IMR-90 (cell line): ENCODE measurements at regions not wholly inside any gene's neighbourhood (a gene's known extent, or its start where the extent isn't known, plus 50 kb on each side); places are given as distances from the start of the nearest gene placed in this dataset.

Experiments used
- ATAC-seq: fragments of 200-7000 bp; cut with Tn5 transposase; 2 replicates; pipeline ENCODE4 v1.9.1; 2020; ENCODE audit warnings: low read depth, mild to moderate bottlenecking, moderate library complexity
- BruUV-seq: library from RNA; stranded (reverse); fragments of 400-500 nt; replicated peaks from 2 replicates; lab custom pipeline; 2021; lab: Mats Ljungman, UMichigan
- CTCF ChIA-PET: fragments of 300-600 bp; formaldehyde crosslinking; extraction: SDS; loops from one replicate; lab custom pipeline; 2021; ENCODE audit warnings: antibody characterized with exemption; lab: Yijun Ruan, JAX
- POLR2A ChIA-PET: fragments of 300-600 bp; sonication (Branson Sonifier 250); formaldehyde crosslinking; loops from one replicate; lab custom pipeline; 2022; ENCODE audit warnings: antibody characterized with exemption; ENCODE audit not compliant: unreplicated experiment; lab: Charles Lee
- DNase-seq: peaks from one replicate; pipeline ENCODE4 v3.0.0; 2013
- H2AFZ ChIP-seq: replicated peaks from 2 replicates; pipeline ENCODE3; 2013; ENCODE audit warnings: low read length, mild to moderate bottlenecking; ENCODE audit not compliant: poor library complexity
- H2AK5ac ChIP-seq: 2 replicates; pipeline ENCODE4 v1.6.1; 2013; ENCODE audit warnings: low read depth, low read length, inconsistent platforms
- H2AK9ac ChIP-seq: replicated peaks from 2 replicates; pipeline ENCODE3; 2013; ENCODE audit warnings: mild to moderate bottlenecking, low read depth, low read length, moderate library complexity; ENCODE audit not compliant: poor library complexity
- H2BK120ac ChIP-seq: 2 replicates; pipeline ENCODE4 v1.6.1; 2013; ENCODE audit warnings: low read depth, low read length, inconsistent platforms
- H2BK15ac ChIP-seq: 3 replicates; pipeline ENCODE4 v1.6.1; 2013; ENCODE audit warnings: low read depth, low read length, inconsistent platforms
- H2BK20ac ChIP-seq: 2 replicates; pipeline ENCODE4 v1.6.1; 2013; ENCODE audit warnings: low read depth, mild to moderate bottlenecking, inconsistent platforms, low read length, moderate library complexity
- H2BK5ac ChIP-seq: 2 replicates; pipeline ENCODE4 v1.6.1; 2013; ENCODE audit warnings: mild to moderate bottlenecking, low read depth, low read length, inconsistent platforms; ENCODE audit not compliant: poor library complexity, severe bottlenecking
- H3K14ac ChIP-seq: replicated peaks from 2 replicates; pipeline ENCODE4 v1.6.1; 2013; ENCODE audit warnings: low read depth, low read length, inconsistent platforms
- H3K18ac ChIP-seq: 2 replicates; pipeline ENCODE4 v1.6.1; 2013; ENCODE audit warnings: low read depth, low read length, control low read depth
- H3K23ac ChIP-seq: 2 replicates; pipeline ENCODE4 v1.6.1; 2013; ENCODE audit warnings: low read depth, low read length, inconsistent platforms
- H3K27ac ChIP-seq: 2 replicates; pipeline ENCODE4 v1.5.1; 2013; ENCODE audit warnings: mild to moderate bottlenecking, control low read depth, low read length; ENCODE audit not compliant: insufficient read depth
- H3K27me3 ChIP-seq: 2 replicates; pipeline ENCODE4 v1.6.1; 2013; ENCODE audit warnings: low read length; ENCODE audit not compliant: control insufficient read depth, insufficient read depth
- H3K36me3 ChIP-seq: 2 replicates; pipeline ENCODE4 v1.6.1; 2013; ENCODE audit warnings: low read length, mixed read lengths; ENCODE audit not compliant: control insufficient read depth, insufficient read depth
- H3K4ac ChIP-seq: 2 replicates; pipeline ENCODE4 v1.6.1; 2013; ENCODE audit warnings: low read depth, low read length, inconsistent platforms
- H3K4me1 ChIP-seq: 2 replicates; pipeline ENCODE4 v1.6.1; 2013; ENCODE audit warnings: low read length, mixed read lengths; ENCODE audit not compliant: control insufficient read depth, insufficient read depth
- H3K4me2 ChIP-seq: 2 replicates; pipeline ENCODE4 v1.6.1; 2013; ENCODE audit warnings: low read depth, mild to moderate bottlenecking, control low read depth, low read length, moderate library complexity
- H3K4me3 ChIP-seq: 2 replicates; pipeline ENCODE4 v1.5.1; 2013; ENCODE audit warnings: low read depth, mild to moderate bottlenecking, control low read depth, low read length, moderate library complexity; ENCODE audit not compliant: insufficient read depth
- H3K56ac ChIP-seq: 2 replicates; pipeline ENCODE4 v1.6.1; 2013; ENCODE audit warnings: low read length, inconsistent platforms; ENCODE audit not compliant: insufficient read depth; ENCODE audit errors: extremely low read depth
- H3K79me1 ChIP-seq, 2 experiments: 2 replicates each; pipeline ENCODE4 v1.6.1; 2013; ENCODE audit warnings: low read length in 2 of 2, inconsistent platforms in 1 of 2, low read depth in 1 of 2
- H3K9ac ChIP-seq: 2 replicates; pipeline ENCODE4 v1.6.1; 2013; ENCODE audit warnings: low read depth, low read length, control low read depth
- H3K9me1 ChIP-seq: 2 replicates; pipeline ENCODE4 v1.6.1; 2013; ENCODE audit warnings: low read length, inconsistent platforms; ENCODE audit not compliant: insufficient read depth
- H3K9me3 ChIP-seq: 2 replicates; pipeline ENCODE4 v1.6.1; 2013; ENCODE audit warnings: low read length; ENCODE audit not compliant: control insufficient read depth, insufficient read depth
- H4K20me1 ChIP-seq: 2 replicates; pipeline ENCODE4 v1.6.1; 2013; ENCODE audit warnings: low read length, inconsistent platforms; ENCODE audit not compliant: insufficient read depth
- H4K5ac ChIP-seq: 2 replicates; pipeline ENCODE4 v1.6.1; 2013; ENCODE audit warnings: mild to moderate bottlenecking, low read depth, low read length, control low read depth
- H4K8ac ChIP-seq, 2 experiments: 2 replicates each; pipeline ENCODE4 v1.6.1; 2013; ENCODE audit warnings: low read depth in 2 of 2, low read length in 2 of 2, control low read depth in 1 of 2, inconsistent platforms in 1 of 2
- H4K91ac ChIP-seq: 2 replicates; pipeline ENCODE4 v1.6.1; 2013; ENCODE audit warnings: low read depth, low read length, inconsistent platforms; ENCODE audit not compliant: insufficient read depth
- BHLHE40 ChIP-seq: fragments of 150-350 bp; IDR thresholded peaks from 2 replicates; pipeline ENCODE4 v1.6.1; 2016; ENCODE audit warnings: mild to moderate bottlenecking, low read depth, low read length
- CHD1 ChIP-seq: IDR thresholded peaks from 2 replicates; pipeline ENCODE4 v1.6.1; 2012; ENCODE audit warnings: low read depth, low read length, improper control_type of control experiment
- FOS ChIP-seq: fragments of 150-350 bp; IDR thresholded peaks from 2 replicates; pipeline ENCODE4 v1.6.1; 2016; ENCODE audit warnings: low read depth, low read length
- MAFK ChIP-seq: IDR thresholded peaks from 2 replicates; pipeline ENCODE4 v1.6.1; 2012; ENCODE audit warnings: low read depth, low read length, improper control_type of control experiment
- MXI1 ChIP-seq: IDR thresholded peaks from 2 replicates; pipeline ENCODE4 v1.6.1; 2012; ENCODE audit warnings: low read depth, mild to moderate bottlenecking, low read length, moderate library complexity, borderline replicate concordance
- POLR2A ChIP-seq: IDR thresholded peaks from 2 replicates; pipeline ENCODE4 v1.6.1; 2012; ENCODE audit warnings: mild to moderate bottlenecking, low read depth, low read length
- RFX5 ChIP-seq: IDR thresholded peaks from 2 replicates; pipeline ENCODE4 v1.8.0; 2012; ENCODE audit warnings: low read depth, mild to moderate bottlenecking, low read length, moderate library complexity
- SMC3 ChIP-seq: fragments of 150-350 bp; IDR thresholded peaks from 2 replicates; pipeline ENCODE4 v1.6.1; 2016; ENCODE audit warnings: low read depth, mild to moderate bottlenecking, antibody characterized with exemption, low read length, moderate library complexity
- WGBS, 2 experiments: methylation state at CpG; one replicate each; pipeline versions ENCODE4 v1.1.5 to v1.1.7; 2013; ENCODE audit warnings: missing lambda C conversion rate in 2 of 2; ENCODE audit not compliant: insufficient read length in 1 of 2; ENCODE audit errors: extremely low coverage in 2 of 2; 5-methylcytosine and 5-hydroxymethylcytosine counted together
- dilution Hi-C: fragments of 300-500 bp; cut with HindIII; formaldehyde crosslinking; loops from one replicate; pipeline ENCODE4 v1.14.3; 2018; ENCODE audit warnings: low sequenced_read_pairs; ENCODE audit not compliant: unreplicated experiment
- in situ Hi-C: fragments of 300-500 bp; cut with MboI; formaldehyde crosslinking; loops from 3 replicates; pipeline ENCODE4 v1.14.3; 2019; ENCODE audit warnings: low sequenced_read_pairs, inconsistent platforms, mixed read lengths
- intact Hi-C: fragments of 100-400 bp; cut with micrococcal nuclease; formaldehyde crosslinking; loops from 2 replicates; pipeline ENCODE4 v1.10.0; 2022
- TF ChIP-seq, protein P1 (sequence below): conservative IDR thresholded peaks from 2 replicates; pipeline ENCODE4 v1.5.1; 2012; ENCODE audit warnings: mild to moderate bottlenecking, low read depth, low read length, improper control_type of control experiment
- TF ChIP-seq, protein P2 (sequence below): fragments of 150-350 bp; IDR thresholded peaks from 2 replicates; pipeline ENCODE4 v1.6.1; 2017; ENCODE audit warnings: mild to moderate bottlenecking, antibody characterized with exemption, low read length, low read depth

DNA sequence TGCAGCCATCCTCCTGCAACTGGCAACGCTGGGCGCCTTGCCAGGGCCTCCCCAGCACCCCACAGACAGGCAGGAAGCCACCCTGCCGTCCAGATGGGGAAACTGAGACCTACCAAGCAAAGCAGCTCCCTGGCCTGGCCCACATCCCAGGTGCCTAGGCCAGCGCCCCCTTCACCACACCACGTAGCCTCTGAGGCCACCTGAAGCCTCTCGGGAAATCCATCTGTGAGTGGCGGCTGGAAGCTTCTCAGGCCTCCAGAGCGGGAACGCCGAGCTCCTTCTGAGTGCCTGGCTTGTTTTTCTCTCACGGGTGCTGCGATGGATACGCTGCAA is 58.7 kb downstream of the UNCX start:
- no TSS peak for BruUV-seq
- Histone ChIP-seq H4K20me1 (no peaks in the 10 kb centered on the region), H3K9ac (no peak overlapping the region), H3K79me1 (no peaks in the 10 kb centered on the region), H3K27ac (no peak overlapping the region), H2BK120ac (no peak overlapping the region), H2AK5ac (no peak overlapping the region), H3K27me3 (peaks cover 70% of the 10 kb centered on the region), H2AFZ (no peak overlapping the region), H3K4me2 (no peak overlapping the region), H4K5ac (no peak overlapping the region), H3K23ac (no peak overlapping the region), H3K36me3 (no peaks in the 10 kb centered on the region), H2AK9ac (no peak overlapping the region), H4K8ac (no peak overlapping the region), H3K18ac (no peak overlapping the region), H3K14ac (no peak overlapping the region), H3K9me1 (no peaks in the 10 kb centered on the region), H4K91ac (no peak overlapping the region), H2BK20ac (no peak overlapping the region), H3K4me3 (no peak overlapping the region), H3K4me1 (no peaks in the 10 kb centered on the region; the same call in 1 of the 2 replicates), H3K4ac (no peak overlapping the region), H2BK15ac (no peak overlapping the region), H3K9me3 (no peaks in the 10 kb centered on the region), H2BK5ac (no peak overlapping the region), H3K56ac (no peak overlapping the region)
- no peak for DNase-seq
- ChIA-PET CTCF (no interaction called here), POLR2A (no interaction called here)
- TF ChIP-seq, protein P1, sequence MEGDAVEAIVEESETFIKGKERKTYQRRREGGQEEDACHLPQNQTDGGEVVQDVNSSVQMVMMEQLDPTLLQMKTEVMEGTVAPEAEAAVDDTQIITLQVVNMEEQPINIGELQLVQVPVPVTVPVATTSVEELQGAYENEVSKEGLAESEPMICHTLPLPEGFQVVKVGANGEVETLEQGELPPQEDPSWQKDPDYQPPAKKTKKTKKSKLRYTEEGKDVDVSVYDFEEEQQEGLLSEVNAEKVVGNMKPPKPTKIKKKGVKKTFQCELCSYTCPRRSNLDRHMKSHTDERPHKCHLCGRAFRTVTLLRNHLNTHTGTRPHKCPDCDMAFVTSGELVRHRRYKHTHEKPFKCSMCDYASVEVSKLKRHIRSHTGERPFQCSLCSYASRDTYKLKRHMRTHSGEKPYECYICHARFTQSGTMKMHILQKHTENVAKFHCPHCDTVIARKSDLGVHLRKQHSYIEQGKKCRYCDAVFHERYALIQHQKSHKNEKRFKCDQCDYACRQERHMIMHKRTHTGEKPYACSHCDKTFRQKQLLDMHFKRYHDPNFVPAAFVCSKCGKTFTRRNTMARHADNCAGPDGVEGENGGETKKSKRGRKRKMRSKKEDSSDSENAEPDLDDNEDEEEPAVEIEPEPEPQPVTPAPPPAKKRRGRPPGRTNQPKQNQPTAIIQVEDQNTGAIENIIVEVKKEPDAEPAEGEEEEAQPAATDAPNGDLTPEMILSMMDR = no peak
- TF ChIP-seq RFX5 = no peak
- no peak for TF ChIP-seq POLR2A
- no peak for TF ChIP-seq BHLHE40
- no peak for TF ChIP-seq MAFK
- TF ChIP-seq FOS = no peak
- TF ChIP-seq CHD1 = no peak
- TF ChIP-seq SMC3 = no peak
- no peak for TF ChIP-seq MXI1
- TF ChIP-seq, protein P2, sequence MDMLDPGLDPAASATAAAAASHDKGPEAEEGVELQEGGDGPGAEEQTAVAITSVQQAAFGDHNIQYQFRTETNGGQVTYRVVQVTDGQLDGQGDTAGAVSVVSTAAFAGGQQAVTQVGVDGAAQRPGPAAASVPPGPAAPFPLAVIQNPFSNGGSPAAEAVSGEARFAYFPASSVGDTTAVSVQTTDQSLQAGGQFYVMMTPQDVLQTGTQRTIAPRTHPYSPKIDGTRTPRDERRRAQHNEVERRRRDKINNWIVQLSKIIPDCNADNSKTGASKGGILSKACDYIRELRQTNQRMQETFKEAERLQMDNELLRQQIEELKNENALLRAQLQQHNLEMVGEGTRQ = no peak
- ATAC-seq = no peak
- in situ Hi-C loops (no loop called here), dilution Hi-C loops (no loop called here), intact Hi-C loops (no loop called here)
- 78% methylated on average over 8 of the region's 13 CpGs; no CpG with 5 or more reads in 1 of the 2 experiments for WGBS, 2 experiments
